ENCODE measurements at regions not wholly inside any gene's neighbourhood (a gene's known extent, or its start where the extent isn't known, plus 50 kb on each side); places are given as distances from the start of the nearest gene placed in this dataset.

GRCh38 chr12:58645946-58646345 lies 274.4 kb downstream of the LRIG3 start:
- Histone ChIP-seq H3K4me3 (replicated peaks; ENCODE audit: low read depth, low read length) (no peak overlapping the region), H3K36me3 (ENCODE audit: control insufficient read depth, insufficient read depth, low read length) (no peaks in the 10 kb centered on the region), H3K27me3 (replicated peaks; ENCODE audit: control insufficient read depth, insufficient read depth, low read length) (no peaks in the 10 kb centered on the region)
- no peak for DNase-seq (ENCODE audit: extremely low read depth, insufficient read length)
- TF ChIP-seq CTCF (IDR thresholded peaks at IDR 0.05; ENCODE audit: insufficient read depth, low read length, poor library complexity, severe bottlenecking) = no peak

- no peak for DNase-seq (ENCODE audit: extremely low read depth, insufficient read length)
- no peaks in the 10 kb centered on the region for H3K27me3 ChIP-seq (replicated peaks; ENCODE audit: control insufficient read depth, insufficient read depth, low read length)
- no peak for TF ChIP-seq CTCF (IDR thresholded peaks at IDR 0.05; ENCODE audit: insufficient read depth, low read length, poor library complexity, severe bottlenecking)
- no peak overlapping the region for H3K4me3 ChIP-seq (replicated peaks; ENCODE audit: low read depth, low read length)
- H3K36me3 ChIP-seq (ENCODE audit: control insufficient read depth, insufficient read depth, low read length) = no peaks in the 10 kb centered on the region
These were observed 272.8 kb downstream of the LRIG3 start for GRCh38 chr12:58647495-58647894.

GRCh38 chr12:58648176-58648575 lies 272.1 kb downstream of the LRIG3 start:
- DNase-seq (ENCODE audit: extremely low read depth, insufficient read length) = no peak

GRCh38 chr12:58651850-58652249 lies 268.5 kb downstream of the LRIG3 start:
- H3K27me3 ChIP-seq (replicated peaks; ENCODE audit: control insufficient read depth, insufficient read depth, low read length) = no peaks in the 10 kb centered on the region
- no peaks in the 10 kb centered on the region for H3K36me3 ChIP-seq (ENCODE audit: control insufficient read depth, insufficient read depth, low read length)
- no peak for TF ChIP-seq CTCF (IDR thresholded peaks at IDR 0.05; ENCODE audit: insufficient read depth, low read length, poor library complexity, severe bottlenecking)
- no peak overlapping the region for H3K4me3 ChIP-seq (replicated peaks; ENCODE audit: low read depth, low read length)
- no peak for DNase-seq (ENCODE audit: extremely low read depth, insufficient read length)

More at GRCh38 chr12:58648176-58648575, 272.1 kb downstream of the LRIG3 start:
- Histone ChIP-seq H3K36me3 (ENCODE audit: control insufficient read depth, insufficient read depth, low read length) (no peaks in the 10 kb centered on the region), H3K4me3 (replicated peaks; ENCODE audit: low read depth, low read length) (no peak overlapping the region), H3K27me3 (replicated peaks; ENCODE audit: control insufficient read depth, insufficient read depth, low read length) (no peaks in the 10 kb centered on the region)
- TF ChIP-seq CTCF (IDR thresholded peaks at IDR 0.05; ENCODE audit: insufficient read depth, low read length, poor library complexity, severe bottlenecking) = no peak

- no peaks in the 10 kb centered on the region for H3K27me3 ChIP-seq (replicated peaks; ENCODE audit: control insufficient read depth, insufficient read depth, low read length)
- no peak for DNase-seq (ENCODE audit: extremely low read depth, insufficient read length)
- TF ChIP-seq CTCF (IDR thresholded peaks at IDR 0.05; ENCODE audit: insufficient read depth, low read length, poor library complexity, severe bottlenecking) = no peak
- H3K36me3 ChIP-seq (ENCODE audit: control insufficient read depth, insufficient read depth, low read length) = no peaks in the 10 kb centered on the region
- H3K4me3 ChIP-seq (replicated peaks; ENCODE audit: low read depth, low read length) = no peak overlapping the region
These were observed 266.3 kb downstream of the LRIG3 start for GRCh38 chr12:58654021-58654420.

GRCh38 chr12:58655375-58655774 lies 264.9 kb downstream of the LRIG3 start:
- TF ChIP-seq CTCF (IDR thresholded peaks at IDR 0.05; ENCODE audit: insufficient read depth, low read length, poor library complexity, severe bottlenecking) = no peak
- Histone ChIP-seq H3K36me3 (ENCODE audit: control insufficient read depth, insufficient read depth, low read length) (no peaks in the 10 kb centered on the region), H3K4me3 (replicated peaks; ENCODE audit: low read depth, low read length) (no peak overlapping the region), H3K27me3 (replicated peaks; ENCODE audit: control insufficient read depth, insufficient read depth, low read length) (no peaks in the 10 kb centered on the region)
- no peak for DNase-seq (ENCODE audit: extremely low read depth, insufficient read length)

Data from GM06990 (cell line).